HG03159 (cell line): ENCODE measurements at regions not wholly inside any gene's neighbourhood (a gene's known extent, or its start where the extent isn't known, plus 50 kb on each side); places are given as distances from the start of the nearest gene placed in this dataset.
A peak's percentile ranks its signal among the peaks of the same experiment; 100 is the strongest.

Experiments used
- ATAC-seq: cut with Tn5 transposase; IDR thresholded peaks from one replicate; pipeline ENCODE4 v1.9.1; 2021; ENCODE audit warnings: mild to moderate bottlenecking, moderate library complexity; ENCODE audit not compliant: unreplicated experiment

- ATAC-seq: peak; percentile 95
Measured at GRCh38 chr11:86193297-86194095, 51.1 kb upstream of the EED start.

DNA sequence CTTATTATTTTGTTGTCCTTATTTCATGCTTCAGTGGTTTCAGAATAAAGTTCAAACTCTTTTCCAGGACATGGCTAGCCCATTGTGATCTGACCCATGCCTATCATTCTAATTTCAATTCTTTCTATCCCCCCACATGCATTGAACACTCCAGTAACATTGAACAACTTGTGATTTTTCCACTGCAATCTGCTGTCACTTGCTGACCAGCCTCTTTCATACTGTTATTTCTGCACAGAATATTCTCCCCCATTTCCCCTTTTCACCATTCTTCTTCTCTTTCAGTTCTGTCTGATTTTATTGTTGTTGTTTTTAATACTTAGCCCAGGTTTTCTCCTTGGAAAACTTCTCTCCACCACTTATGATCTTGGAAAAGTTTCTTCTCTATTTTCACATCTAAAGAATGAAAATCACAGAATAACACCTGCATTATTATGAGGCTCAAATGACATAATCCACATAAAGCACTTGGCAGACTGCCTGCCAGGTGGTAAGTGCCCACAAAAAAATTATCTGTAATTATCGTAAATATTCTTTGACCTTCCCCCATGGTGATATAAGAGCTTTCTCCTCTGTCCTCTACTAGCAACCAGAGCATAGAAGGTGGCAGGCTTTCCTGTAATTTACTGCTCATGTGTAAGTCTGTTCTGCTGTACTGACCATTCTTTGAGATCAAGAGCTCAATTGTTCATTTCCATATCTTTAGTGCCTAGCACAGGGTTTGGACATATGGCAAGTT lies 51.9 kb upstream of the EED start:
- peak; percentile 9 for ATAC-seq

- ATAC-seq: no peak
Measured at GRCh38 chr11:86191874-86192273, 52.7 kb upstream of the EED start.

- no peak for ATAC-seq
Measured at GRCh38 chr11:86187027-86187426, 57.5 kb upstream of the EED start.

- ATAC-seq: no peak
Measured at GRCh38 chr11:86186386-86186785, 58.2 kb upstream of the EED start.

GRCh38 chr11:86185381-86185750 lies 59.2 kb upstream of the EED start:
- ATAC-seq: no peak

GRCh38 chr11:86184728-86185380 lies 59.7 kb upstream of the EED start:
- ATAC-seq: no peak

GRCh38 chr11:86183694-86184093 lies 60.9 kb upstream of the EED start:
- ATAC-seq: no peak

GRCh38 chr11:86182976-86183584 lies 61.5 kb upstream of the EED start:
- peak; percentile 65 for ATAC-seq

DNA sequence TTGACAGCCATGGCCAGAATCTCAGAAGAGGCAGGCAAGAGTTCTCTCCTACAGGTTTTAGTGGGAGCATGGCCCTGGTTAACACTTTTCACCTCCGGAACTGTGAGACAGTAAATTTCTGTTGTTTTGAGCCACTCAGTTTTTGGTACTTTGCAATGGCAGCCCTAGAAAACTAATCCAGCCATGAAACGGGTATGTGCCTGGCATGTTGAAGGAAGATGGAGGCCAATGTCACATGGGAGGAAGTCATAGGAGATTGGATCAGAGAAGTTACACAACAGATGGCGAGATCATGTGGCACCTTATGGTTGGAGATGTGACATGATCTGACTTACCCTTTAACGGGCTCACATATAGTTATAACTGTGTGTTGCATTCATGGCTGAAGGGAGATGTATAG lies 63.2 kb upstream of the EED start:
- no peak for ATAC-seq

DNA sequence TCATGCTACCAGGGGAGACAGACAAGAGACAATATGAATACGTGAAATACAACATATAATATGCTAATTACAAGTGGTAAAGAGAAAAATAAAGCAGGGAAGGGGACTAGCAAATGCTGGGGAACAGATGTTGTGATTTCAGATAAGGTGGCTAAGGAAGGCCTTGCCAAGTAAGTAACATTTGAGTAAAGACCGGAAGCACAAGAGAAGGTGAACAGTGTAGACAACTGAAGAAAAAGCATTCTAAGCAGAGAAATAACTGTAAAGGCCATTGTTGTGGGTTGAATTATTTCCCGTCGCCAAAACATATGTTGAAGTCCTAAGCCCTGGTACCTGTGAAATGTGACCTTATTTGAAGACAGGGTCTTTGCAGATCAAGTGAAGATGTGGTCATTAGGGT lies 63.7 kb upstream of the EED start:
- ATAC-seq: no peak

DNA sequence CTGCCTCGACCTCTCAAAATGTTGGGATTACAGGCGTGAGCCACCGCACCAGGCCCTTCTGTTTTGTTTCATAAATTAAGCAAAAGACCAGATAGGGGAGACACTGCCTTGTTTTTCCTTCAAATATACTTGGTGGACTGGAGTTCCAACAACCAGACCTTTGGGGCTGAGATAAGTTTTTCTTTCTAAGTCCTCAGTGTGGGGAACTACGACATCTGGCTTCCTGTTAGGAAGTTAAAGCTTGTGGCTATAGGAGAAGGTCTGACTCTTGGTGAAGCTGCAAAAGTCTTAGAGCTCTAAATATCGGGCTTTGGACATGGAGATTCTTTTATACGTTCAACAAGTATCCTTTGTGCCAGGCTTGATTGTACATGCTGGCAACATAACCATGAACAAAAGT lies 64.1 kb upstream of the EED start:
- ATAC-seq: no peak

DNA sequence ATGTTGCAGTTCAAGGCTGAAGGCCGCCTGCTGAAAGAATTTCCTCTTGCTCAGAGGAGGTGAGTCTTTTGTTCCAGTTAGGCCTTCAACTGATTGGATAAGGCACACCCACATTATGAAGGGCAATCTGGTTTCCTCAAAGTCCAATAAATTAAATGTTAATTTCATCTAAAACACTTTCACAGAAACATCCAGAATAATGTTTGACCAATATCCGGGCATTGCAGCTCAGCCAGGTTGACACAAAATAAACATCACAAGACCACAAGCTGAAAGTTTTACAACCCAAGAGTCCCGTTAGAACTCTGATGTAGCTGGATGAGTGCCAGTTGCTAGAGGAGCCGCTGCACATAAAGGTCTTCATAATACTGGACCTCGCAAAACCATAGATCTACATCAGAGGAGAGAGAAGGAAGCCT lies 64.9 kb upstream of the EED start:
- no peak for ATAC-seq

GRCh38 chr11:86177302-86177701 lies 67.3 kb upstream of the EED start:
- no peak for ATAC-seq

DNA sequence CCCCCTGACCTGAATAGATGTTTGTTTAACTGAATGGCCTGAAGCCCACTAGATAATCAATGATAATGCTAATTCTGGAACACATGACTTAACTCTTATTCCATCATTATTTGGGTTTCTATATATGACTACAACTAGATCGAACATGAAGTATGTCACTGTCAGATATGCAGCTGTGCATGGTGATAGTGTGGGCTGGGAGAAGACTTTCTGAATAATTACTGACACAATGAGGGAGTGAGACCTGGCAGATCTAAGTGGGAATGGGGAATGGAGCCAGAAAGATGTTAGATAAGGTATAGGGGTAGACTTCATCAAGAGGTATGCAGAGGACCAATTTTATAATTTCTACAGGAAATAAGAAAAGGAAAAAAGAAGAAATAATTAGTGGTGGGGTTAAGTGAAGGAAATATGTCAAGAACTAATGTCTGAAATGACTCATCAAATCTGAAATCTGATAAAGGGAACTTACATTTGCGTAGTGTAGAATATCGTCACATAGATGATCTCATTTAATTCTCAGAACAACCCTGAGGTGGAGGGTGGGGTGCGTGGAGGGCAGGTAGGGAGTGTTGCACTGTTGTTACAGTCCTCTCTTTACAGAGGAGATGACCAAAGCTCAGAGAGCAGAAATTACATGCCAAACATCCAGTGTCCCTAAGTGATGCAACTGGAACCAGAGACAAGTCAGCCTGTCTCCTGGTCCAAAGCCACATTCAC lies 68.2 kb upstream of the EED start:
- peak; percentile 88 for ATAC-seq

GRCh38 chr11:86175626-86176025 lies 68.9 kb upstream of the EED start:
- ATAC-seq: no peak

- ATAC-seq: no peak
Measured at GRCh38 chr11:86175191-86175590, 69.4 kb upstream of the EED start.

DNA sequence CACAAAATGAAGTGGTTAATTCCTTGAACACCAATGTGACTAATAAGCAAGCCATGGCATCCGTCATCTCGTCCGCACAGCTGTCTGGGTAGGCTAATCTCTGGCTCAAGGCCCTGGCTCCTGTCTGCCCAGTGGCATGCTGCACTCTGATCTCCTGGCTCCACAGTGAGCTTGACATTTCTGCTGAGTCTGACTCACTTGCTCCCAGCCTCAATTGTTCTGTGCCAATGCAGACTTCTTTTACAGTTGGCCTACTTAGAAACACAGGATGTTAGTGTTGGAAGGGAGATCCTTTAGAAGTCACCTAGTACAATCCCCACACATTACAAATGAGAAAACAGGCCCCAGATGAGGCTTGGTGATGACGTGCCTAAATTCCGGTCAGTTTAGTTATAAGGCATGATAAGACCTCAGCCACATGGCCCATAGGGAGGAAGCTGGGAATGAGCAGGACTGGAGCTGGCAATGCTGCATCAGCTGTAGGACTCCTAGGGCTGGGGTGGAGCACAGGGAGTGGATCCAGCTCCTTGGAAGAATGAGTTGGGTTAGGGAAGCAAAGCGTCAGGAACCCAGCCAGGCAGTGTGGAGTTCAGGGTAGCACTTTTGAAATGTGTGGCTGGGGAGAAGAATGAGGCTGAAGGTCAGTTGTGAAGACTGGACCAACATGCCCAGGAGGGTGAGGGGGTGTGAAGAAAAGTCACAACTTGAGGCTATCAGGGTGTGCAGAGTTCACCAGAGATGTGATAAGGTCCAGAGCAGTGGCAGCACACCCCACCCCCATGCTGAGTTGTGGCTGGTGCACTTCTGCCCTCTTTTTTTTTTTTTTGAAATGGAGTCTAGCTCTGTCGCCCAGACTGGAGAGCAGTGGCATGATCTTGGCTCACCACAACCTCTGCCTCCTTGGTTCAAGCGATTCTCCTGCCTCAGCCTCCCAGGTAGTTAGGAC lies 70.2 kb upstream of the EED start:
- no peak for ATAC-seq

DNA sequence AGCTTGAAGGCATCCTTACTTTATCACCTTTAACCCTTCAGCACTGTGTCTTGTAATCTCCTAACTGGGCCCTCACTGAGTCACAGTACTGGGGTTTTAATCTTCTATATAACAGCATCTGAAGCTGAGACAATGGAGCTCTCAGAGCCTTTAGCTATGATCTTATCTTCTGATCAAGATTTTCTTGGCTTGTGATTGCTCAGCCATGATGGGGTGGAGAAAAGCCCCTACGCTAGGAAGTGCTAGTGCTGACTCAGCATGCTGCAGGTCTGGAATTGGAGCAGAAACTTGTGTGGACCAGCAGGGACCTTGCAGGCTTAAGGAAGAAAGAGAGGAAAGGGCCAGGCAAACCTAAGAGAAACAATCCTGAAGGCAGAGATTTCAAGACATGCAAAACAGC lies 71.7 kb upstream of the EED start:
- no peak for ATAC-seq

DNA sequence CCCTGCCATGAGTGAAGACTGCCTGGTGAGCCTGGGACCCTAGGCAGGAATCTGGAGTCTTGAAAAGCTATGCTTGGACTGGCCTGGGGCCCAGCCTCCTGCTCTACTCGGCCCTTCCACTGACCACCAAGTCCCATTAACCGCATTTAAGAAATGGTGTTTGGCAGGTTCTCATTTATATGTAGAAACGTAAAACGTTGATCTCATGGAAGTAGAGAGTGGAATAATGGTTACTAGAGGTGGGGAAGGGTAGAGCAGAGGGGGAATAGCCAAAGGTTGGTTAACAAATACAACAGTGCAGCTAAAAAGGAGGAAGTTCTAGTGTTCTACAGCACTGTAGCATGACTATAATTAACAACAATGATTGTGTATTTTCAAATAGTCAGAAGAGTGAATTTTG lies 72.9 kb upstream of the EED start:
- no peak for ATAC-seq
